Activated CD4-positive, alpha-beta memory T cell treated with anti-CD3 and anti-CD28 coated beads, Interleukin-2, amount 10 ng/mL, durations not matched to agents 7 days and 5 days (primary cell): ENCODE measurements at regions not wholly inside any gene's neighbourhood (a gene's known extent, or its start where the extent isn't known, plus 50 kb on each side); places are given as distances from the start of the nearest gene placed in this dataset.

Experiments
- CTCF ChIA-PET: fragments of 350-600 bp; sonication (Branson Sonifier 250); formaldehyde crosslinking; loops from one replicate; lab custom pipeline; 2021; ENCODE audit warnings: antibody characterized with exemption, inconsistent platforms; lab: Charles Lee
- POLR2A ChIA-PET: fragments of 350-600 bp; sonication (Branson Sonifier 250); formaldehyde crosslinking; loops from one replicate; lab custom pipeline; 2021; ENCODE audit warnings: antibody characterized with exemption; lab: Charles Lee
- DNase-seq: peaks from one replicate; pipeline ENCODE4 v3.0.0-alpha.2; 2020
- H3K27ac Mint-ChIP-seq: one replicate; pipeline ENCODE4 v1.8.0; 2021; ENCODE audit warnings: mild to moderate bottlenecking, mixed read lengths
- H3K27me3 Mint-ChIP-seq: one replicate; pipeline ENCODE4 v1.8.0; 2021; ENCODE audit warnings: mixed read lengths
- H3K36me3 Mint-ChIP-seq: one replicate; pipeline ENCODE4 v1.8.0; 2021; ENCODE audit warnings: low read depth, mixed read lengths
- H3K4me1 Mint-ChIP-seq: one replicate; pipeline ENCODE4 v1.8.0; 2021; ENCODE audit warnings: mixed read lengths
- H3K4me3 Mint-ChIP-seq: one replicate; pipeline ENCODE4 v1.8.0; 2021; ENCODE audit warnings: mild to moderate bottlenecking, mixed read lengths
- H3K9me3 Mint-ChIP-seq: one replicate; pipeline ENCODE4 v1.8.0; 2021; ENCODE audit warnings: mixed read lengths

GRCh38 chr7:26574476-26574875 lies 282.8 kb downstream of the SNX10 start:
- no peaks in the 10 kb centered on the region for H3K36me3 Mint-ChIP-seq
- ChIA-PET POLR2A (no interaction called here), CTCF (no interaction called here)
- DNase-seq: no peak
- H3K9me3 Mint-ChIP-seq: no peaks in the 10 kb centered on the region
- H3K4me3 Mint-ChIP-seq: no peak overlapping the region
- no peak overlapping the region for H3K27ac Mint-ChIP-seq
- no peaks in the 10 kb centered on the region for H3K4me1 Mint-ChIP-seq
- H3K27me3 Mint-ChIP-seq: peaks cover 23% of the 10 kb centered on the region

DNA sequence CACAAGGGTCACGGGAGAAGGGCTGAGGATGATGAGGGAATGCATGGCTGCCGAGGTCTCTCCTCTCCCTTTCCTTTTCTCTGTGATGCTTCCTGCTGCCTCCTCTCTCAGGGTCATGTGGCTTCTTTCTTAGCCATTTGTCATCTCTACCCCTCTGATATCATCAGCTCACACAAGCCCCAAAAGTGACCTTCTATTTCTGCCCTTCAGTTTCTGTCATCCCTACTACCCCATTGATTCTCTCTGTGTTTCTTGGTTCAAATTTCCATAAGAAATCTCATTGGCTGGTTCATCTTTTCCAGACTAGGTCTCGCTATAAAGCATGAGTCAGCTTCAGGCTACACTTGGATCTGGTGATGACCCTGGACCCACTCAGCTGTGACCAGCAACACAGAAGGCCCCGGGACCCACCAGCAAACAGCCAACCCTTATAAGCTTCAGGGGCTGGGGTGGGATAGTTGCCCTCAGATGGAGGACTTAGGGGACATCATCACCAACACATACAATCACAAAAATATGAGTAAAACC lies 284.3 kb downstream of the SKAP2 start:
- Mint-ChIP-seq H3K4me1 (no peaks in the 10 kb centered on the region), H3K27ac (no peak overlapping the region), H3K9me3 (no peaks in the 10 kb centered on the region), H3K36me3 (no peaks in the 10 kb centered on the region), H3K4me3 (no peak overlapping the region), H3K27me3 (peaks cover 26% of the 10 kb centered on the region)
- POLR2A ChIA-PET: no interaction called here
- CTCF ChIA-PET: no interaction called here
- no peak for DNase-seq

GRCh38 chr7:26580711-26581110 lies 283.7 kb downstream of the SKAP2 start:
- no peak for DNase-seq
- ChIA-PET CTCF (no interaction called here), POLR2A (no interaction called here)
- Mint-ChIP-seq H3K4me1 (no peaks in the 10 kb centered on the region), H3K9me3 (no peaks in the 10 kb centered on the region), H3K27me3 (peaks cover 26% of the 10 kb centered on the region), H3K36me3 (no peaks in the 10 kb centered on the region), H3K27ac (no peak overlapping the region), H3K4me3 (no peak overlapping the region)

GRCh38 chr7:26583094-26583648 lies 281.2 kb downstream of the SKAP2 start:
- no peak overlapping the region for H3K27ac Mint-ChIP-seq
- CTCF ChIA-PET: no interaction called here
- H3K9me3 Mint-ChIP-seq: no peaks in the 10 kb centered on the region
- POLR2A ChIA-PET: no interaction called here
- no peaks in the 10 kb centered on the region for H3K4me1 Mint-ChIP-seq
- no peak for DNase-seq
- no peaks in the 10 kb centered on the region for H3K36me3 Mint-ChIP-seq
- H3K27me3 Mint-ChIP-seq: peaks cover 23% of the 10 kb centered on the region
- no peak overlapping the region for H3K4me3 Mint-ChIP-seq

- no peak for DNase-seq
- Mint-ChIP-seq H3K27ac (no peak overlapping the region), H3K9me3 (no peaks in the 10 kb centered on the region), H3K27me3 (peaks cover 25% of the 10 kb centered on the region), H3K36me3 (no peaks in the 10 kb centered on the region), H3K4me1 (no peaks in the 10 kb centered on the region), H3K4me3 (no peak overlapping the region)
- CTCF ChIA-PET: no interaction called here
- POLR2A ChIA-PET: no interaction called here
Observed at GRCh38 chr7:26584326-26584725, 280.1 kb downstream of the SKAP2 start.

- Mint-ChIP-seq H3K4me3 (no peak overlapping the region), H3K27ac (no peak overlapping the region), H3K9me3 (no peaks in the 10 kb centered on the region), H3K4me1 (no peaks in the 10 kb centered on the region), H3K27me3 (peaks cover 24% of the 10 kb centered on the region), H3K36me3 (no peaks in the 10 kb centered on the region)
- CTCF ChIA-PET: no interaction called here
- no peak for DNase-seq
- POLR2A ChIA-PET: no interaction called here
Observed at GRCh38 chr7:26584987-26585665, 279.3 kb downstream of the SKAP2 start.

DNA sequence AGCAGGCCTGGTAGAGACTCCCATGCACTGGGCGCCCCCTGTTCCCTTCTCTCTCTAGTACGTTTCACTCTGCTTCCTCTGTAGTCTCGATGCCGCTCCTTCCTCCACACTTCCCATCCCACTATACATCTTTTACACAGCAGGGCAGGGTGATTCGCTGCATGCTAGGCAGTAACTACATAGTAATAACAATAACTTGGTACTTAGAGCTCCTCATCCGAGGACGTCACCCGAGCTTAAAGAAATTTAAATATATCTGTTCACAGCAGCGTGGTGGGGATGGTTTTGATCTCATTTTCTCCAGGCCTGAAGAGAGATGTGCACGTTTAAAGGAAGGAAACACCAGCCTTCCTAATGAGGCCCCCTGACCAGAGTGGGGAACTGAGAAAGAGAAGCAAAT lies 276.9 kb downstream of the SKAP2 start:
- H3K4me3 Mint-ChIP-seq: no peak overlapping the region
- H3K4me1 Mint-ChIP-seq: no peaks in the 10 kb centered on the region
- ChIA-PET CTCF (no interaction called here), POLR2A (no interaction called here)
- no peaks in the 10 kb centered on the region for H3K36me3 Mint-ChIP-seq
- H3K27me3 Mint-ChIP-seq: peaks cover 18% of the 10 kb centered on the region
- no peak overlapping the region for H3K27ac Mint-ChIP-seq
- no peaks in the 10 kb centered on the region for H3K9me3 Mint-ChIP-seq
- DNase-seq: no peak

GRCh38 chr7:26588511-26588910 lies 275.9 kb downstream of the SKAP2 start:
- DNase-seq: no peak
- H3K4me3 Mint-ChIP-seq: no peak overlapping the region
- no peaks in the 10 kb centered on the region for H3K4me1 Mint-ChIP-seq
- ChIA-PET CTCF (no interaction called here), POLR2A (no interaction called here)
- H3K27me3 Mint-ChIP-seq: peaks cover 17% of the 10 kb centered on the region
- no peaks in the 10 kb centered on the region for H3K36me3 Mint-ChIP-seq
- no peak overlapping the region for H3K27ac Mint-ChIP-seq
- H3K9me3 Mint-ChIP-seq: no peaks in the 10 kb centered on the region

- no peak for DNase-seq
- H3K4me3 Mint-ChIP-seq: no peak overlapping the region
- H3K9me3 Mint-ChIP-seq: no peaks in the 10 kb centered on the region
- POLR2A ChIA-PET: no interaction called here
- no peaks in the 10 kb centered on the region for H3K36me3 Mint-ChIP-seq
- H3K27ac Mint-ChIP-seq: no peak overlapping the region
- no peaks in the 10 kb centered on the region for H3K4me1 Mint-ChIP-seq
- H3K27me3 Mint-ChIP-seq: peaks cover 22% of the 10 kb centered on the region
- CTCF ChIA-PET: no interaction called here
Observed at GRCh38 chr7:26590709-26591108, 273.7 kb downstream of the SKAP2 start.

- DNase-seq: no peak
- H3K36me3 Mint-ChIP-seq: no peaks in the 10 kb centered on the region
- ChIA-PET POLR2A (no interaction called here), CTCF (no interaction called here)
- H3K27ac Mint-ChIP-seq: no peak overlapping the region
- H3K27me3 Mint-ChIP-seq: peaks cover 23% of the 10 kb centered on the region
- no peaks in the 10 kb centered on the region for H3K9me3 Mint-ChIP-seq
- H3K4me1 Mint-ChIP-seq: no peaks in the 10 kb centered on the region
- no peak overlapping the region for H3K4me3 Mint-ChIP-seq
Observed at GRCh38 chr7:26592011-26592410, 272.4 kb downstream of the SKAP2 start.

DNA sequence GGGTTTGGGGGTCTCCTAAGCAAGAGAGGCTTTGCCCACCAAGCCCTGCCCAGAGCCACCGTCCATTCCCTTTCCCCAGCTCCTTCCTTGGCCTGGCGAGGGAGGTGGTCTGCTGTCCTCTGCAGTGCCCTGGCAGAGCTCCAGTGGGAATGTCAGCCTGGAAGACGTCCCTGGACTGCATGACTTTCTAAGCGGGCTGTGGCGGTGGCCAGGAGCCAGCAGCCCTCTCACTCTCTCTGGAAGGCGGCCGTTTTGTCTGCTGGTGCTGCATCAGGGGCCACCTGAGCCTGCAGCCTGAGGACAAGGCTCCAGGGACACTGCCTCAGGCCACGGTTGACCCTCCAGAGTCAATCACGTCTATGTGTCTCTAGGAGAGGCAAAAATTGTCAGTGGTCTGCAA lies 271.0 kb downstream of the SKAP2 start:
- Mint-ChIP-seq H3K9me3 (no peaks in the 10 kb centered on the region), H3K4me1 (no peaks in the 10 kb centered on the region)
- no peak for DNase-seq

DNA sequence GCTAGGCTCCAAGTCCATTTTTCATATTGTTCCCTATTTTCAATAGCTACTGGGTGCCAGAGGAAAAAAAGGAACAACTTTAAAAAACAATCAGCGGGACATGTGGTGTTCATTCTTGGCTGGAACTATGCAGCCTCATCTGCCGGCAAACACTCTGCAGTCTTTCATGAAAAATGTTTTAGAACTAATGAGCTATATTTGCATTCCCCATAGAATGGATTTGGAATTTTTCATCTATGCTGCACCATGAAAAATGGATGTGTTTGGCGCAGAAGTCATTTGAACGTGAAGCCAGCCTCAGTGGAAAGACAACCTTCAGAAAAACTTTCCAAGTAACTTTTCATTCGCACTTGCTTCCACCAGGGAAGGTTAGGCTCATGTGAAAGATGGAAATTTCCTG lies 270.5 kb downstream of the SKAP2 start:
- no peak for DNase-seq
- Mint-ChIP-seq H3K27me3 (peaks cover 28% of the 10 kb centered on the region), H3K4me3 (no peak overlapping the region), H3K9me3 (no peaks in the 10 kb centered on the region), H3K4me1 (no peaks in the 10 kb centered on the region), H3K27ac (no peak overlapping the region), H3K36me3 (no peaks in the 10 kb centered on the region)
- ChIA-PET CTCF (no interaction called here), POLR2A (no interaction called here)

More for the DNA sequence above, 271.0 kb downstream of the SKAP2 start:
- Mint-ChIP-seq H3K4me3 (no peak overlapping the region), H3K27ac (no peak overlapping the region), H3K36me3 (no peaks in the 10 kb centered on the region), H3K27me3 (peaks cover 28% of the 10 kb centered on the region)
- POLR2A ChIA-PET: no interaction called here
- CTCF ChIA-PET: no interaction called here

- ChIA-PET POLR2A (no interaction called here), CTCF (no interaction called here)
- Mint-ChIP-seq H3K36me3 (no peaks in the 10 kb centered on the region), H3K27me3 (peaks cover 30% of the 10 kb centered on the region), H3K4me3 (no peak overlapping the region), H3K27ac (no peak overlapping the region), H3K4me1 (no peaks in the 10 kb centered on the region), H3K9me3 (no peaks in the 10 kb centered on the region)
- DNase-seq: no peak
Observed at GRCh38 chr7:26594553-26594952, 269.8 kb downstream of the SKAP2 start.

DNA sequence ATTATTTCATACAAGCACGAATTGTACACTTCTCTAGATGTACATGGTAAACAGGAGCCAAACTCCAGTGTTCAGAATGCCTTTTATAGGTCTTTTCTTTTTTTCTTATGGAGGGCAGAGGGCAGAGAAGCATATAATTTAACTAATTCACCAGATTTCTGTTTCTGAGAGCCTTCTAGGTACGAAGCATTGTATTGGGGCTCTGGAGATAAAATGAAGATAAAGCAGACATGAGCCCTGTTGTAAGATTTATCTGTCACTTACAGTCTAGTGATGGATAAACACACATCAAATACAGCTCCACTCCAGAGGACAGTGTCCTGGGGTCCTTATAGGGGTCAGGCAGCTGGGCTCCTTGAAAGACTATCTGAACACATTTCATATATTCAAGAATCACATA lies 265.5 kb downstream of the SKAP2 start:
- Mint-ChIP-seq H3K4me1 (no peaks in the 10 kb centered on the region), H3K36me3 (no peaks in the 10 kb centered on the region), H3K27ac (no peak overlapping the region), H3K9me3 (no peaks in the 10 kb centered on the region), H3K4me3 (no peak overlapping the region), H3K27me3 (peaks cover 35% of the 10 kb centered on the region)
- ChIA-PET CTCF (no interaction called here), POLR2A (no interaction called here)
- no peak for DNase-seq
